ENCODE measurements at regions not wholly inside any gene's neighbourhood (a gene's known extent, or its start where the extent isn't known, plus 50 kb on each side); places are given as distances from the start of the nearest gene placed in this dataset.

DNA sequence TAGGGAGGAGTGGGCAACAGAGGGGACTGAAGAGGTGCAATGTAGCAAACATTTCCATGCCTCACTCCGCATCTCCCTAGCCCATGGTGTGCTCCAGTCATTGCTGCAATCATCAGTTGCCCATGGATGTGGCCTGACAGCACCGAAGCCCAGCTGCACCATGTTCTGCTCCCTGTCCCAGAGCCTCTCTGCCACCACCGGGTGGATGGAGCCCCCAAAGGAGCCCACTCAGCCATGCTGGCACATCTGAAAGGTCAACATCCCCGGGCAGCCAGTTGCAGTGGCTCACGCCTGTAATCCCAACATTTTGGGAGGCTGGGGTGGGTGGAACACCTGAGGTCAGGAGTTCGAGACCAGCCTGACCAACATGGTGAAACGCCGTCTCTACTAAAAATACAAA lies 336.4 kb upstream of the ZMIZ1 start:
- Histone ChIP-seq H3K27ac (no peak overlapping the region), H3K4me3 (no peak overlapping the region), H3K4me1 (no peaks in the 10 kb centered on the region), H3K36me3 (no peaks in the 10 kb centered on the region), H3K27me3 (no peaks in the 10 kb centered on the region), H3K9me3 (no peaks in the 10 kb centered on the region)
- ATAC-seq (no peak), DNase-seq (no peak)
- no peak for TF ChIP-seq CTCF (IDR thresholded peaks at IDR 0.05)
- intact Hi-C loops (cut with DNase I): no loop called here

DNA sequence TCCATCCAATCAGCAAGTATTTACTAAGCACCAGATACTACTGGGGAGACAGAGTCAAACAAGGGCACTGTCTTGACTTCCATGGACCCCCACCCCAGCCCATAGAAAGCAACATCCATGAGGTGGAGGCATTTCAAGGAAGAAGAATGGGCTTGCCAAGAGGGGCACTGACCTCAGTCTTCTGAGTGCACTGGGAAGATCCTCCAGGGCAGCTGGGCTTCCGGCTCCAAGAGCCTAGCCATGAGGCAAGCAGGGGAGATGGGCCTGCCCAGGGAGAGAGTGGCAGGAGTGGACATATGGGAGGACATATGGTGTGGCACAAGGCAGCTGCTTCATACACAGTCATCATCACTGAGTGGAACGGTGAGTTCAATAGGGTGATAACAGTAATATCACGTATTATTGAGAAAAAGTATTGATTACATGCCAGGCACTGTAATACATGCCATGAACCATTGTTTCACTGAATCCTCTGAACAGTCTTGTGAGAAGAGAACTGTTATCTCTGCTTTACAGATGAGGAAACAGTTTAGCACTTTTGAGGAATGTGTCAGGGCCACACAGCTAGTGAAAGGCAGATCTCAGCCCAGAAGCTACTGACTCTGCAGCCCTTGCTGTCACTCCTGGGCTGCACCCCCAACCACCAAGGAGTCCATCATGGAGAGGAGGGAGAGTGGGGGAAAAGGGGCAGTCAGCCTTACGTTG lies 331.7 kb upstream of the ZMIZ1 start:
- DNase-seq (no peak), ATAC-seq (no peak)
- intact Hi-C loops (cut with DNase I): no loop called here
- no peaks in the 10 kb centered on the region for H3K36me3 ChIP-seq
- no peak overlapping the region for H3K4me3 ChIP-seq
- H3K27ac ChIP-seq: no peak overlapping the region
- peaks cover 0 to 11% of the 10 kb centered on the region in 2 donors for H3K4me1 ChIP-seq
- TF ChIP-seq CTCF (IDR thresholded peaks at IDR 0.05): no peak
- no peaks in the 10 kb centered on the region for H3K27me3 ChIP-seq
- no peaks in the 10 kb centered on the region for H3K9me3 ChIP-seq

DNA sequence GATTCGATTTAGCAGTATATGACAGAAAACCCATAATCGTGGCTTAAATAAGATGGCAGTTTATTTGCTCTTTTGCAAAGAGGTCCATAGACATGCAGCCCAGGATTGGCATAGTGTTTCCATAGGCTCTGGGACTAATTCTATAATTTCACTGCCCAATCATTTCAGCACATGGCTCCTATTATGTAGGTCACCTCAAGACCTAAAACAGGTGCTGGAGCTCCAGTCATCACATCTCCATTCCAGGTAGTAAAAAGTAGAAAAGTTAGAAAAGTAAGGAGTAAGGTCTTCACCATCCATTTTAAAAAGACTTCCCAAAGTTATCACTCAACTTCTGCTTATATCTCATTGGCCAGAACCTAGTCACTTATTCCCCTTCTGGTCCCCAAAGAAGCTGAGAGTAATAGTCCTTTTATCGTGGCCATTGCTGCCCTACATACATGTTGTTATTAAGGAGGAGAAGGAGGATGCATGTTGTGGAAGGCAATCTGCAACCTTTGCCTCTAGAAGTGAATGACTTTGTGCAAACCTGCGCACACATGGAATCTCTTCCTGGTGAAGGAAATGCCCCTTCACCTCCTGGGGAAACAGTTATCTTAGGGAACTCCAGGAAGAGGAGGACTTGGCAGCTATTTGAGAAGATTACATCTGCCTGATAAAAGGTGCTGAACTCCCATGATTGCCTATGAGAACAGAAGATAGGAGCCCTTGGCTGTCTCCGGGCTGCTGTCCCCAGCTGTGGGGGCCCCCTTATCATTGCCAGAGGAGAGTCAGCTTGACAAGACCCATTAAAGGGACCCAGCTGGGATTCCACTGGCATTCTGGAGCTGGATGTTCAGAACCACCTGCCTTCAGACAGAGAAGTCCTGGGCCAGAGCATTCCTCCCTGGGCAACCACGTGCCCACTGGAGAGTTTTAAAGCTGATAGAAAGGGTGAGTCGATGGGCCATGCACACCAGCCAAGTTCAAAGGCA lies 330.6 kb upstream of the ZMIZ1 start:
- TF ChIP-seq CTCF (IDR thresholded peaks at IDR 0.05): no peak
- no peak overlapping the region for H3K4me3 ChIP-seq
- no peak overlapping the region for H3K27ac ChIP-seq
- H3K4me1 ChIP-seq: peaks cover 0 to 20% of the 10 kb centered on the region in 2 donors
- intact Hi-C loops (cut with DNase I): no loop called here
- ATAC-seq: no peak
- DNase-seq: no peak
- H3K9me3 ChIP-seq: no peaks in the 10 kb centered on the region
- no peaks in the 10 kb centered on the region for H3K36me3 ChIP-seq
- H3K27me3 ChIP-seq: no peaks in the 10 kb centered on the region

DNA sequence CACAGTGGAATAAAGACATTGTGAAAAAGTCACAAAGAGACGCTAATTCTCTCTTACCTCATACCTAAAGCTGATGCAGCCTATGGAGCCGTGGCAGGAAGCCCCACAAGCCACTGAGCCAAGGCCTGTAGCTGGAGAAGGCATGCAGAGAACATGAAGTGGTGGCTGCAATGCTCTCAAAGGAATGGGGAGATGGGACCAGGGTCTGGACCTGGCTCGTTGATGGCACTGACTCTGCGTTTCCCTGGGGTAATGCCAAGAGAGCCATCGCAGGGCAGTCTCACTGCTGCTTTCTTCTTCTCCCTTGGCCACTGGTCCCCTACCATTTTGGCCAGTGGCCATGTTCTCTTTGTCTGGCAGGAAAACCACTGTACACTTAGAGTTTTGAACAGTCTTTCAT lies 329.9 kb upstream of the ZMIZ1 start:
- no peaks in the 10 kb centered on the region for H3K27me3 ChIP-seq
- H3K9me3 ChIP-seq: no peaks in the 10 kb centered on the region
- H3K4me3 ChIP-seq: no peak overlapping the region
- H3K27ac ChIP-seq: no peak overlapping the region
- no peak for ATAC-seq
- no peak for DNase-seq
- peaks cover 0 to 21% of the 10 kb centered on the region in 2 donors for H3K4me1 ChIP-seq
- H3K36me3 ChIP-seq: no peaks in the 10 kb centered on the region
- intact Hi-C loops (cut with DNase I): no loop called here
- no peak for TF ChIP-seq CTCF (IDR thresholded peaks at IDR 0.05)

GRCh38 chr10:78739444-78740053 lies 329.2 kb upstream of the ZMIZ1 start:
- peaks cover under 1 to 21% of the 10 kb centered on the region in 2 donors for H3K4me1 ChIP-seq
- no peak overlapping the region for H3K27ac ChIP-seq
- H3K4me3 ChIP-seq: no peak overlapping the region
- no peak for DNase-seq
- H3K9me3 ChIP-seq: no peaks in the 10 kb centered on the region
- H3K36me3 ChIP-seq: no peaks in the 10 kb centered on the region
- H3K27me3 ChIP-seq: no peaks in the 10 kb centered on the region
- no peak for TF ChIP-seq CTCF (IDR thresholded peaks at IDR 0.05)
- peak; percentile 43 for ATAC-seq
- intact Hi-C loops (cut with DNase I): no loop called here

Measured in left lung (tissue), 4 donors.